HG03439 (cell line): ENCODE measurements at regions not wholly inside any gene's neighbourhood (a gene's known extent, or its start where the extent isn't known, plus 50 kb on each side); places are given as distances from the start of the nearest gene placed in this dataset.
A peak's percentile ranks its signal among the peaks of the same experiment; 100 is the strongest.
"Not testable (repeated sequence)": the region's sequence is repeated elsewhere in the genome, so short reads cannot be mapped to it uniquely, and the experiment has no call there.

Experiments
- ATAC-seq: cut with Tn5 transposase; IDR thresholded peaks from one replicate; pipeline ENCODE4 v1.9.1; 2021; ENCODE audit warnings: mild to moderate bottlenecking, moderate library complexity; ENCODE audit not compliant: unreplicated experiment

DNA sequence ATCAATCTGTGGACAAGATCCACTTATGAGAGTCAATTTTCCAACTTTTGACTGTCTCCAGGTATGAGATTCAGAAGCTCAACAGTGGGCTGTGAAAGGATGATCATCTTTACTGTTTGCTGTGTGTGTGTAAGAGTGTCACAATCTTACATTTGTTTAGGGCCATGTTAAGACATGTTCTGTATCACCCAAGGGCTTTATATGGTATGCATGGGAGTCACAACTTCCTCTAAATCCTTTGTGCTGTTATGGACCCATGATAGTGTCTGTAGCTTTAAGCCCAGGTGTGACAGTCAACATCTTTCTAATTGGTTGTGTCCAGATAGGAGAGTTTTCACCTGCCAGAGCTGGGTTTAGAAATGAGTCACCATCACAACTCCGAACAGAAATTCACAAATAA is 70.2 kb downstream of the ZNF726 start:
- ATAC-seq = not testable (repeated sequence)

DNA sequence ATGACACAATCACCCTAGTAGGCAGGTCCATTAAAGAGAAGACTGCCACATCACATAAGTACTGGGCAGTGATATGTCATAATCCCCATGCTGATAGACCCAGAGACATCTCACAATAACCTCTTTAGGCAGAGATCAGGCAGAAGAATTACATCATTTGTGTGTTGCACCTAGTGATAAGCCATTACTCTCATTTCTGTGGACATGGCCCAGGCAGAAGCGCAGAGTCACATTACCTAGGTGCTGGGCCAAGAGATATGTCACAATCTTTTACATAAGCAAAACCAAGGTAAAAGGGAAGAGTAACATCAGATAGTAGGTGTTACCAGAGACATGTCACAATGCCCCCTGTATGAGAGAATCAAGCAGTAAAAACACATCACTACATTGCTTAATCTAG is 71.9 kb downstream of the ZNF726 start:
- no peak for ATAC-seq

GRCh38 chr19:23991170-23991569 is 76.5 kb downstream of the ZNF726 start:
- no peak for ATAC-seq

DNA sequence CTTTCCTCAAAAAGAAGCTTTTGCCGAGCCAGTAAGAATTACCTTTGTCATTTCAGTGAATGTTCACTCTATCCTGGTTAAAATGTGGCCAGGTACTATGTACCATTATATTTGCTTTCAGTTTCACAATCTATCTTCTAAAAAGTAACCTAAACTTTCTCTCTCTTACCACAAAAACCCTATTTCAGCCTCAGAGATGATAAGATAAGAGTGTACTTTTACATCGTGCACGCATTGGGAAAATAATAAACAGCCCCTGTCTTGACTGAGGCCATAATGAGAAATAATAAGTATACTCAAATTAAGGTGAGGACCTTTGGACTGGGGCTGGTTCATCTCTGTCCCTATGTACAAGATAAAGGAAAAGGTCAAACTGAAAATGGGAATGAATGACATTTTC is 77.7 kb downstream of the ZNF726 start:
- ATAC-seq = no peak

GRCh38 chr19:23993440-23993839 is 78.8 kb downstream of the ZNF726 start:
- ATAC-seq = no peak

GRCh38 chr19:23996549-23996948 is 81.9 kb downstream of the ZNF726 start:
- ATAC-seq = no peak

DNA sequence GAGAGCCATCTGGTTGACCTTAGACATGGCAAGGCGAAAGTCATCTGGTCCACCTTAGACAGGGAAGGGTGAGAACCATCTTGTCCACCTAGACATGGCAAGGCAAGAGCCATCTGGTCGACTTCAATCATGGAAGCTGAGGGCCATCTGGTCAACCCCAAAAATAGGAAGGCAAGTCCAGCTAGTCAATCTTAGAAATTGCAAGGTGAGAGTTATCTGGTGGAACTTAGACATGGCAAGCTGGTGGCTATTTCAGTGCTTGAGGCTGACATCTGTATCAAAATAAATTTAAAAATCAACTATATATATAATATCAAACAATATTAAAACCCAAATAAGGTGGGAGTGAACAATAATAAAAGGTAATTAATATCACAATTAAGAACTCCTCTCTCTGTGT is 83.9 kb downstream of the ZNF726 start:
- ATAC-seq = no peak

GRCh38 chr19:23999821-24000610 is 85.3 kb downstream of the ZNF726 start:
- ATAC-seq = no peak

DNA sequence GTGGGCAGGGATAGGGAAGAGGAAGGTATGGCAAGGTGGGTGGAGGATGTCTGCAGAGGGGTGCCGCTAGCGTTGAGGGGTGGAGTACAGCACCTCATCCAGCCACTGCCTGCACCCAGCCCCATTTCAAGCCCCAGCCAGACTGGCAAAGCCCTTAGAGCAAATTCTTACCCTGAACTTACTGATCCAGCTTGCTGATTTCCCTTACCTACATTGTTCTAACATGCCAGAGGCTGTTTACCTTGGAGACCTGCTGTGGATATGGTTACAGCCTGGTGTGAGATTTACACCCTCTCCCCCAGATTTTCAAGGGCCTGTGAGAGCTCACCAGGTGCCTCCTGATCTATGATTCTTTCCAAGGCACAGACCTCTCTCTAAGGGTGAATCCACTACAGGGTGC is 86.0 kb downstream of the ZNF726 start:
- ATAC-seq = no peak

DNA sequence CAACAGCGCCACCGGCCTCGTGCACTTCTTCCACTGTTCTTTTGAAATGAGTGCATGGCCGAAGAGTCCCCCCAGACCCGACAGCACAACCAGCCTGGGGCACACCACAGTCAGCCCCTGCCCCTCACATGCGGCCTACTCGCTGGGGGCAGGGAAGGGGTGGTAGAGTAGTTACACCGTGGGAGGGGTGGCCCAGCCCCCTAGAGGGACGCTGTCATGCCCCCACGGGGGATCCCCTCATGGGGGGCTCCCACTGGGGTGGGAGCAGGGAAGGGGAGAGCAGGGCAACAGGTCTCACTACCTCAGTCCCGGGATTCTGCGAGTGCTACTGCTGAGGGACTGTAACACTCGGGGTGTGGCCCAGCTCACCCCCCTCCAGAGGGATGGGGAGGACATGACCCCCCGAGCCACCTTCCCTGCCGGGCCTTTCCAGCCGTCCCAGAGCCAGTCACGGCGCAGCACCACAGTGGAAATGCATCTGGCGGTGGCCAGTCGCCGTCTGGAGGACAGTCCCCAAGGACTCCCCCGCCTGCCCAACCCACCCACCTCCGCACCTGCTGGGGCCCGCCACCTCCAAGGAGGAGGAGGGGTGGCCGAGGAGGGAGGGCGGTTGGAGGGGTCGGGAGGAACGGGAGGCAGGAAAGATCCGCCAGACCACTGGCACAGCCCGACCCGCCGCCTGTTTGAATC is 84.6 kb upstream of the ZNF254 start:
- ATAC-seq = no peak

- ATAC-seq = no peak
Measured at GRCh38 chr19:24003537-24003936, 83.5 kb upstream of the ZNF254 start.

DNA sequence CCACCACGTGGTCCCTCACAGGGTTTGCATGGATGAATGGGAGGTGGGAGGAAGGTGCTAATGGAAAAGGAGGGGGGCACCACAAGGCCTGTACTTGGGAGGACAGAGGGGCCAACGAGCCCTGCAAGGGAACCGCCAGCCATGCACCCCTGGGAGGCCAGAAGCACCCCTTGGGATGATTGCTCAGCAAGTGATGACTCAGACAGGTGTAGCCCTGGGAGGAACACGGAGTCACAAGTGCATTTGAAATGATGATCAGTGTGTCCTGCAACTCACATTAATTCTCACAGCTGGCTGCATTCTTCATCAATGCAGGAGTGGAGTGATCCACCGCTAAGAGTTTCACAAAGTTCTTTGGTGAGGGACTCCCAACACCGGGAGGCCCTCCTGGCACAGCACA is 82.8 kb upstream of the ZNF254 start:
- ATAC-seq = no peak

DNA sequence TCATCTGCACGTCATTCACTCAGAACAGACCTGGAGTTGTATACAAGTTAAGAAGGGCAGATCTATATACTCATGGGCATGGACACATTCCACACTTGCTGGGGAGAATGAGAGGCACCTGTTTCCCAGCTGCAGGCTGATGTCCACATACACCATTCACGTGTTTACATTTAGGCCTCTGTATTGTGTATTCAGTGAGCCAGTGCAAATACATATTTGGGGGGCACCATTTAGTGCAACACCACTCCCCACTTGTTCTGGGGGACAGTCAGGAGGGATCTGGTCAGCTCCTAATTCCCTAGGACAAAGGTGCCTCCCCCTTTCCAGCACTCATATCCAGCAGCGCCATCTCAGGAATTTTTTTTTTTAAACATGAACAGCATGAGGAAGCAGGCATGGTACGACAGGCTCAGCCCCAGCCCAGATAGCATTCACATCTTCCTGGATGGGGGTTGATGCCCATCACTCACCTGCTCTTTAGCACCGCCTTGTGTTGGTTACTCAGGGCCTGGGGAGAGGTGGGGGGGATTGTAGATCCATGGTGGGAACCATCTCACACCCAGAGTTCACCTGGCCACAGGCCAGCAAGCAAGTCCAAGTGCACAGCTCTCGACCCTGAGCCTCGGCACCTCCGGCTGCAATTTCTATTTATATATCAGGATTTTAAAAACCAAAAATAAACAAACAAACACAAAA is 56.9 kb upstream of the ZNF254 start:
- no peak for ATAC-seq

DNA sequence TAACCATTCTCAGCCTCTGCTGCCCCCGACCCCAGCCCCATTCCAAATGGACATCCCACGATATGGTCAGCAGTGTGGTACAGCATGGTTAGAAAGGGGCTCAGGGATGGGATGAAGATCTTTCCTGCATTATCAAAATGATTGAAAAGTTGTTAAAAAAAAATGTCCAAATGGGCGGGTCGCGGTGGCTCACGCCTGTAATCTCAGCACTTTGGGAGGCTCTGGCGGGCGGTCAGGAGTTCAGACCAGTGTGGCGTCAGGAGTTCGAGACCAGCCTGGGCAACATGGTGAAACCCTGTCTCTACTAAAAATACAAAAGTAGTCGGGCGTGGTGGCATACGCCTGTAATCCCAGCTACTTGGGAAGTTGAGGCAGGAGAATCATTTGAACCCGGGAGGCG is 54.3 kb upstream of the ZNF254 start:
- ATAC-seq = no peak

DNA sequence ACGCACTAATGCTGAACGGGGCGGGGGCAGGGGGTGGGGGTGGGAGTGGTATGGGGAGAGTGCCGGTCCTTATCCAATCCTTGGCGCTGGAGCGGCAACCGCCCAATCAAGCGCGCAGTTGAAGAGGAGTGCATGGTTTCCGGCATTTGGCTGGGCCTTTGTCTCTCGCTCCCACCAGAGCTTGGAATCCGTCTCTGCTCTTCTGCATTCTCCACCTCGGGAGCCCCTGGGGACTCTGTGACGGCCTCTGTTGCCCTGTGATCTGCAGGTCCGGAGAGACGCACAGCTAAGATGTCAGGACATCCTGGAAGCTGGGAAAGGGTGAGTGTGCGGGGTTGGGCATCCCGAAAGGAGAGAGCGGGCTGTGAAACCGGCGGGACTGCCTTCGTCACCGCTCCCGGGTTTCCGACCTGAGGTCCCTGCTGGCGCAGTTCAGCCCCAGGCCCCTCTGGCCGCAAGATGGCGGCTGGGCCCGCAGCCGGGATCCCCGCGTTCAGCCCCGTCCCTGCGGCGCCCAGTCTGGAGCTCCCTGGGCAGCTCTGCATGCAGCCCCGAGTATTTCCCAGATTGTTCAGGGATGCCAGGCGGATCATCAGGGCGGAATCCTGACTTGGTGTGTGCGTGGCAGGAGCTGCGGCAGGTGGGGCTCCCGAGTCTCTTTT is 53.6 kb upstream of the ZNF254 start:
- peak; percentile 89 for ATAC-seq

DNA sequence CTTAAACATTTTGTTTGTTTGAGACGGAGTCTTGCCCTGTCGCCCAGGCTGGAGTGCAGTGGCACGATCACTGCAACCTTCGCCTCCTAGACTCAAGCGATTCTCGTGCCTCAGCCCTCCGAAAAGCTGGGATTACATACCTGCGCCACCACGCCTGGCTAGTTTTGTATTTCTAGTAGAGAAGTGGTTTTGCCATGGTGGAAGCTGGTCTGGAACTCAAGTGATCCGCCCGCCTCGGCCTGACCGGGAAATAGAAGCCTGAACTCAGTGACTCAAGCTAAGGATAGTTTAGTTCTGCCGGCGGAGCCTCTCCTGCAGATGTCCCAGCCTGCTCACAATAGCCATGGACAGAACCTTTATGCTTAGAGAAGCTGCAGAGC is 53.0 kb upstream of the ZNF254 start:
- peak; percentile 34 for ATAC-seq

DNA sequence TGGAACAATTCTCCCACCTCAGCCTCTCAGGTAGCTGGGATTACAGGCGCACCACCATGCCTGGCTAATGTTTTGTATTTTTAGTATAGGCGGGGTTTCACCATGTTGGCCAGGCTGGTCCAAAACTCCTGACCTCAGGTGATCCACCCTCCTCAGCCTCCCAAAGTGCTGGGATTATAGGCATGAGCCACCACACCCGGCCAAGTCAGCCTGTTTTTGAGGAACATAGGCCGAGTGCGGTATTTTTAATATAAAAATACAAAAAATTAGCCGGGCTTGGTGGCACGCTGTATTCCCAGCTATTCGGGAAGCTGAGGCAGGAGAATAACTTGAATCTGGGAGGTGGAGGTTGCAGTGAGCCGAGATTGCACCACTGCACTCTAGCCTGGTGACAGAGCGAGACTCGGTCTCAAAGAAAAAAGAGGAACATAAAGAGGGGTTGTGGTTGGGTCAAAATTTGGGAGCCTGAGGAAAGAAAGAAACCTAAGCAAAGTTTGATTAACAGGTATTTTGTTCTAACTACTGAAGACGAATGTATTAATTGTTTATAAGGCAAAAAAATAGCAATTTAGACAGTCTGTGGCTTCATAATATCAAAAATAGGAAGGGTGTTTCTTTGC is 51.6 kb upstream of the ZNF254 start:
- not testable (repeated sequence) for ATAC-seq
